ENCODE measurements at regions not wholly inside any gene's neighbourhood (a gene's known extent, or its start where the extent isn't known, plus 50 kb on each side); places are given as distances from the start of the nearest gene placed in this dataset.

DNA sequence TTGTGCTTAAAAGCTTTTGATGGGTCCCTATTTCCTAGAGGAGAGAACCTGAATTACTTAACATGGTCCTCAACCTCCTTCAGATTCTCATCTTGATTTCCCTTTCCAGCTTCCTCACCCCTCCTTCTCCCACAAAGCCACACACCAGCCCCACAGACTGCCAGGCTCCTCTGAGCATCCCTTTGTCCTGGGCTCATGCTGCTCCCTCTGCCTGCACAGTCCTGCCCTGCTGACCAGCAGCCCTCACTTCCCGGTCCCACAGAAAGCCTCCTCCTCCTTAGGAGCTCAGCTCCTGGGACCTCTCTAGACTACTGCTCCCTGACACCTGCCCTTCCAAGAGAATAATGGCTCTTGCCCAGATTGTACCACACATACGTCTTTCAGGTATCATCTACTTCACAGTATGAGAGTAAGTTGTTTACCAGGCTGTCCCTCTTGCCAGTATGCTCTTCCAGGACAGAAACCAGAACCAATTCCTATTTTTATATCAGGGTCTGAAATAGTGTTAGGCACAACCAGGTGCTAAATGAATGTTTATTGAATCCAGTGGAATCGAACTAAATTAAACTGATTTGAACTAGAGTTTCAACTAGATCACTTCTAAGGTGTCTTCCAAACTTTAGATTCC, 373.4 kb downstream of the LMX1A start:
- DNase-seq (ENCODE audit: low read depth in 2 of 2) = no peak

DNA sequence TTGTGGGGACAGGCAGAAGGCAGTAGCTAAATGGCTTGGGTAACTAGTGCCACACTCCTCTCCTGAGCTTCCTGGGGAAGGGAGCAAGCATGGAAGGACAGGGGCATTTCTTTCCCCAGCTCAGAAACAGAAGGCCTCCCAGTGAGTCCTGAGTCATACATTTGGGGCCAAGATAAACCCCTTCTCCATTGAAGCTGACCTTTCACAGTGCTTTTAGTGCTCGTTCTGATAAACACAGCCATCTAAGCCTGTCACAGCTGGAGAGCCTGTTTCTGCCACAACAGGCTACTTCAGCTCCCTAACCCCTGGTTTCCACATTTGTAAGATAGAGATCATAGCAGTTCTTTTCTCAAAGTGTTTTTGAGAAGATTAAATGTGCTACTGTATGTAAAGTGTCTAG, 374.0 kb downstream of the LMX1A start:
- H4K20me1 ChIP-seq (ENCODE audit: control insufficient read depth, extremely low read depth, insufficient read depth, low read length) = no peaks in the 10 kb centered on the region
- no peaks in the 10 kb centered on the region for H3K9me3 ChIP-seq (ENCODE audit: control insufficient read depth, insufficient read depth, low read depth, low read length)
- TF ChIP-seq EZH2 (IDR thresholded peaks at IDR 0.05; ENCODE audit: low read length, missing control alignments) = no peak
- TF ChIP-seq, protein P1, sequence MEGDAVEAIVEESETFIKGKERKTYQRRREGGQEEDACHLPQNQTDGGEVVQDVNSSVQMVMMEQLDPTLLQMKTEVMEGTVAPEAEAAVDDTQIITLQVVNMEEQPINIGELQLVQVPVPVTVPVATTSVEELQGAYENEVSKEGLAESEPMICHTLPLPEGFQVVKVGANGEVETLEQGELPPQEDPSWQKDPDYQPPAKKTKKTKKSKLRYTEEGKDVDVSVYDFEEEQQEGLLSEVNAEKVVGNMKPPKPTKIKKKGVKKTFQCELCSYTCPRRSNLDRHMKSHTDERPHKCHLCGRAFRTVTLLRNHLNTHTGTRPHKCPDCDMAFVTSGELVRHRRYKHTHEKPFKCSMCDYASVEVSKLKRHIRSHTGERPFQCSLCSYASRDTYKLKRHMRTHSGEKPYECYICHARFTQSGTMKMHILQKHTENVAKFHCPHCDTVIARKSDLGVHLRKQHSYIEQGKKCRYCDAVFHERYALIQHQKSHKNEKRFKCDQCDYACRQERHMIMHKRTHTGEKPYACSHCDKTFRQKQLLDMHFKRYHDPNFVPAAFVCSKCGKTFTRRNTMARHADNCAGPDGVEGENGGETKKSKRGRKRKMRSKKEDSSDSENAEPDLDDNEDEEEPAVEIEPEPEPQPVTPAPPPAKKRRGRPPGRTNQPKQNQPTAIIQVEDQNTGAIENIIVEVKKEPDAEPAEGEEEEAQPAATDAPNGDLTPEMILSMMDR (conservative IDR thresholded peaks at IDR 0.05 in 1 of 2, IDR thresholded peaks at IDR 0.05 in 1 of 2; ENCODE audit: low read depth in 1 of 2, low read length in 2 of 2) = no peak
- DNase-seq (ENCODE audit: low read depth in 2 of 2) = no peak
- no peak overlapping the region for H3K27ac ChIP-seq (ENCODE audit: insufficient read depth, low read length)
- no peaks in the 10 kb centered on the region for H3K4me1 ChIP-seq (ENCODE audit: control insufficient read depth, extremely low read depth, insufficient read depth, low read length)
- H3K36me3 ChIP-seq (ENCODE audit: control insufficient read depth, insufficient read depth, low read length) = no peaks in the 10 kb centered on the region
- H3K9ac ChIP-seq (ENCODE audit: insufficient read depth, low read length) = no peak overlapping the region
- no peak overlapping the region for H3K4me3 ChIP-seq (replicated peaks in 1 of 4; ENCODE audit: control extremely low read depth in 1 of 4, insufficient read depth in 1 of 4, low read depth in 3 of 4, low read length in 4 of 4)
- no peaks in the 10 kb centered on the region for H3K79me2 ChIP-seq (ENCODE audit: control insufficient read depth, insufficient read depth, low read length)
- no peak overlapping the region for H2AFZ ChIP-seq (ENCODE audit: low read length)
- H3K27me3 ChIP-seq (ENCODE audit: control insufficient read depth, insufficient read depth, low read length) = no peaks in the 10 kb centered on the region
- H3K4me2 ChIP-seq (ENCODE audit: extremely low read depth, insufficient read depth, low read length) = no peak overlapping the region

More for the DNA sequence above, 373.4 kb downstream of the LMX1A start:
- no peaks in the 10 kb centered on the region for H3K4me1 ChIP-seq (ENCODE audit: control insufficient read depth, extremely low read depth, insufficient read depth, low read length)
- H3K79me2 ChIP-seq (ENCODE audit: control insufficient read depth, insufficient read depth, low read length) = no peaks in the 10 kb centered on the region
- TF ChIP-seq EZH2 (IDR thresholded peaks at IDR 0.05; ENCODE audit: low read length, missing control alignments) = no peak
- TF ChIP-seq, protein P1 (conservative IDR thresholded peaks at IDR 0.05 in 1 of 2, IDR thresholded peaks at IDR 0.05 in 1 of 2; ENCODE audit: low read depth in 1 of 2, low read length in 2 of 2) = no peak
- H4K20me1 ChIP-seq (ENCODE audit: control insufficient read depth, extremely low read depth, insufficient read depth, low read length) = no peaks in the 10 kb centered on the region
- no peak overlapping the region for H3K4me3 ChIP-seq (replicated peaks in 1 of 4; ENCODE audit: control extremely low read depth in 1 of 4, insufficient read depth in 1 of 4, low read depth in 3 of 4, low read length in 4 of 4)
- H3K36me3 ChIP-seq (ENCODE audit: control insufficient read depth, insufficient read depth, low read length) = no peaks in the 10 kb centered on the region
- no peak overlapping the region for H2AFZ ChIP-seq (ENCODE audit: low read length)
- H3K9me3 ChIP-seq (ENCODE audit: control insufficient read depth, insufficient read depth, low read depth, low read length) = no peaks in the 10 kb centered on the region
- no peak overlapping the region for H3K9ac ChIP-seq (ENCODE audit: insufficient read depth, low read length)
- no peak overlapping the region for H3K4me2 ChIP-seq (ENCODE audit: extremely low read depth, insufficient read depth, low read length)
- H3K27me3 ChIP-seq (ENCODE audit: control insufficient read depth, insufficient read depth, low read length) = no peaks in the 10 kb centered on the region
- H3K27ac ChIP-seq (ENCODE audit: insufficient read depth, low read length) = no peak overlapping the region

DNA sequence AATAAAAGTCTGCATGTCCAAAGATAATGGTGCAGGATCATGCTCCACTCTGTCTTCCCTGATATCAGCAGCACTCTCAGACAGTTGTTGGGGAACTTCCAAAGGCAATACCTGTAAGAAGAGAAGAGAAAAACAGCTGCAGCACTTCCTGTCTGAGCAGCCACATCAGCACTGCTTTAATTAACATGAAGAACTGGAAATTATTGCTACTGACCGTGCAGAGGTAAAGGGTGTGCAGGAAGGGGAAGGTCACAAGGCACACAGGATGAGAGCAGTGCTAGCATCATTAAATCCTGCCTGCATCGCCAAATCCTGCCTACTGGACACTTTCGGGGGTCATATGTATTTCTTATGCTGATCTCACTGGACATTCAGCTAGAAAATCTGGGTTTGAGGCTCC, 379.0 kb downstream of the LMX1A start:
- TF ChIP-seq EZH2 (IDR thresholded peaks at IDR 0.05; ENCODE audit: low read length, missing control alignments) = no peak
- TF ChIP-seq, protein P1 (conservative IDR thresholded peaks at IDR 0.05 in 1 of 2, IDR thresholded peaks at IDR 0.05 in 1 of 2; ENCODE audit: low read depth in 1 of 2, low read length in 2 of 2) = no peak
- H2AFZ ChIP-seq (ENCODE audit: low read length) = no peak overlapping the region
- DNase-seq (ENCODE audit: low read depth in 2 of 2) = no peak
- no peak overlapping the region for H3K4me3 ChIP-seq (replicated peaks in 1 of 4; ENCODE audit: control extremely low read depth in 1 of 4, insufficient read depth in 1 of 4, low read depth in 3 of 4, low read length in 4 of 4)
- no peaks in the 10 kb centered on the region for H3K79me2 ChIP-seq (ENCODE audit: control insufficient read depth, insufficient read depth, low read length)
- H3K27ac ChIP-seq (ENCODE audit: insufficient read depth, low read length) = no peak overlapping the region
- no peaks in the 10 kb centered on the region for H3K36me3 ChIP-seq (ENCODE audit: control insufficient read depth, insufficient read depth, low read length)
- H3K4me2 ChIP-seq (ENCODE audit: extremely low read depth, insufficient read depth, low read length) = no peak overlapping the region
- H4K20me1 ChIP-seq (ENCODE audit: control insufficient read depth, extremely low read depth, insufficient read depth, low read length) = no peaks in the 10 kb centered on the region
- H3K9me3 ChIP-seq (ENCODE audit: control insufficient read depth, insufficient read depth, low read depth, low read length) = no peaks in the 10 kb centered on the region
- H3K4me1 ChIP-seq (ENCODE audit: control insufficient read depth, extremely low read depth, insufficient read depth, low read length) = no peaks in the 10 kb centered on the region
- H3K27me3 ChIP-seq (ENCODE audit: control insufficient read depth, insufficient read depth, low read length) = no peaks in the 10 kb centered on the region
- H3K9ac ChIP-seq (ENCODE audit: insufficient read depth, low read length) = no peak overlapping the region
